HEK293 (cell line): ENCODE measurements at regions not wholly inside any gene's neighbourhood (a gene's known extent, or its start where the extent isn't known, plus 50 kb on each side); places are given as distances from the start of the nearest gene placed in this dataset.

ENCODE experiments used
- CTCF ChIA-PET: fragments of 350-600 bp; formaldehyde crosslinking; extraction: SDS; loops from one replicate; lab custom pipeline; 2021; ENCODE audit warnings: antibody characterized with exemption; lab: Yijun Ruan, JAX
- POLR2A ChIA-PET: fragments of 300-600 bp; formaldehyde crosslinking; extraction: SDS; loops from one replicate; lab custom pipeline; 2020; ENCODE audit warnings: antibody characterized with exemption, inconsistent platforms; lab: Yijun Ruan, JAX
- H3K27ac ChIP-seq: fragments of 200-500 bp; sonication (Bioruptor generic); 2 replicates; pipeline ENCODE4 v1.5.1; 2014; ENCODE audit warnings: low read depth, low read length, control low read depth, inconsistent platforms; ENCODE audit errors: extremely low read depth
- H3K36me3 ChIP-seq, 2 experiments: fragments of 200-500 bp in 1 of 2; sonication (Bioruptor generic) in 1 of 2; 1 replicate in 1 of 2; 2 replicates in 1 of 2; pipeline ENCODE4 v1.5.1; 2014 to 2017; ENCODE audit warnings: inconsistent platforms in 2 of 2, low read length in 2 of 2; ENCODE audit not compliant: control insufficient read depth in 2 of 2, insufficient read depth in 1 of 2
- H3K4me1 ChIP-seq: fragments of 200-500 bp; sonication (Bioruptor generic); 2 replicates; pipeline ENCODE4 v1.5.1; 2014; ENCODE audit warnings: mild to moderate bottlenecking, low read length, inconsistent platforms; ENCODE audit not compliant: control insufficient read depth, insufficient read depth
- H3K4me3 ChIP-seq: 2 replicates; pipeline ENCODE4 v1.5.1; 2011; ENCODE audit warnings: low read depth, mild to moderate bottlenecking, control low read depth, low read length, moderate library complexity
- H3K9me3 ChIP-seq: fragments of 200-500 bp; sonication (Bioruptor generic); 2 replicates; pipeline ENCODE4 v1.5.1; 2014; ENCODE audit warnings: low read depth, low read length, inconsistent platforms; ENCODE audit not compliant: control insufficient read depth, insufficient read depth
- BCL11A ChIP-seq: fragments of 450-650 bp; formaldehyde crosslinking; IDR thresholded peaks from 2 replicates; pipeline ENCODE4 v1.5.1; 2016; ENCODE audit warnings: low read depth, missing biosample characterization, missing genetic modification characterization
- BCL11B ChIP-seq: fragments of 450-650 bp; formaldehyde crosslinking; IDR thresholded peaks from 2 replicates; pipeline ENCODE4 v1.5.1; 2016; ENCODE audit warnings: low read depth, missing biosample characterization, missing genetic modification characterization
- GLI2 ChIP-seq: fragments of 450-650 bp; formaldehyde crosslinking; IDR thresholded peaks from 2 replicates; pipeline ENCODE4; 2017; ENCODE audit warnings: missing biosample characterization, missing genetic modification characterization, low read depth, borderline replicate concordance
- KLF9 ChIP-seq: fragments of 450-650 bp; formaldehyde crosslinking; IDR thresholded peaks from 2 replicates; pipeline ENCODE4 v1.5.1; 2016; ENCODE audit warnings: missing biosample characterization, missing genetic modification characterization, low read depth
- SCRT2 ChIP-seq: fragments of 450-650 bp; formaldehyde crosslinking; IDR thresholded peaks from 2 replicates; pipeline ENCODE4 v1.5.1; 2016; ENCODE audit warnings: missing biosample characterization, missing genetic modification characterization
- ZBTB1 ChIP-seq: fragments of 450-650 bp; formaldehyde crosslinking; IDR thresholded peaks from 2 replicates; pipeline ENCODE4 v1.5.1; 2016; ENCODE audit warnings: missing biosample characterization, missing genetic modification characterization
- ZBTB20 ChIP-seq: fragments of 450-650 bp; formaldehyde crosslinking; IDR thresholded peaks from 2 replicates; pipeline ENCODE4 v1.5.1; 2016; ENCODE audit warnings: missing biosample characterization, missing genetic modification characterization
- ZIC2 ChIP-seq: fragments of 450-650 bp; formaldehyde crosslinking; IDR thresholded peaks from 2 replicates; pipeline ENCODE4 v1.5.1; 2016; ENCODE audit warnings: missing biosample characterization, missing genetic modification characterization
- ZNF148 ChIP-seq: fragments of 450-650 bp; formaldehyde crosslinking; IDR thresholded peaks from 2 replicates; pipeline ENCODE4 v1.5.0; 2017; ENCODE audit warnings: missing biosample characterization, missing genetic modification characterization, borderline replicate concordance
- ZNF157 ChIP-seq: fragments of 450-650 bp; formaldehyde crosslinking; IDR thresholded peaks from 2 replicates; pipeline ENCODE4 v1.5.1; 2016; ENCODE audit warnings: missing biosample characterization, missing genetic modification characterization
- ZNF169 ChIP-seq: fragments of 450-650 bp; formaldehyde crosslinking; IDR thresholded peaks from 2 replicates; pipeline ENCODE4 v1.5.1; 2016; ENCODE audit warnings: missing biosample characterization, missing genetic modification characterization
- ZNF211 ChIP-seq: fragments of 450-650 bp; formaldehyde crosslinking; IDR thresholded peaks from 2 replicates; pipeline ENCODE4 v1.5.1; 2016; ENCODE audit warnings: low read depth, missing biosample characterization, missing genetic modification characterization
- ZNF239 ChIP-seq: fragments of 450-650 bp; formaldehyde crosslinking; IDR thresholded peaks from 2 replicates; pipeline ENCODE4 v1.5.1; 2016; ENCODE audit warnings: missing biosample characterization, missing genetic modification characterization
- ZNF24 ChIP-seq: fragments of 450-650 bp; formaldehyde crosslinking; IDR thresholded peaks from 2 replicates; pipeline ENCODE4 v1.5.1; 2016; ENCODE audit warnings: missing biosample characterization, missing genetic modification characterization
- ZNF266 ChIP-seq: fragments of 450-650 bp; formaldehyde crosslinking; IDR thresholded peaks from 2 replicates; pipeline ENCODE4 v1.5.1; 2016; ENCODE audit warnings: missing biosample characterization, missing genetic modification characterization, low read depth
- ZNF292 ChIP-seq: fragments of 450-650 bp; formaldehyde crosslinking; IDR thresholded peaks from 2 replicates; pipeline ENCODE4 v1.5.1; 2016; ENCODE audit warnings: low read depth, missing biosample characterization, missing genetic modification characterization, borderline replicate concordance
- ZNF37A ChIP-seq: fragments of 450-650 bp; IDR thresholded peaks from 2 replicates; pipeline ENCODE4 v1.5.1; 2018; ENCODE audit warnings: missing biosample characterization, missing genetic modification characterization
- ZNF416 ChIP-seq: fragments of 450-650 bp; formaldehyde crosslinking; IDR thresholded peaks from 2 replicates; pipeline ENCODE4 v1.5.1; 2016; ENCODE audit warnings: missing biosample characterization, missing genetic modification characterization
- ZNF555 ChIP-seq: fragments of 450-650 bp; formaldehyde crosslinking; conservative IDR thresholded peaks from 2 replicates; pipeline ENCODE4 v1.5.1; 2017; ENCODE audit warnings: missing biosample characterization, mild to moderate bottlenecking, missing genetic modification characterization, inconsistent platforms
- ZNF571 ChIP-seq: fragments of 450-650 bp; formaldehyde crosslinking; IDR thresholded peaks from 2 replicates; pipeline ENCODE4 v1.5.0; 2017; ENCODE audit warnings: missing biosample characterization, missing genetic modification characterization
- ZNF600 ChIP-seq: fragments of 450-650 bp; formaldehyde crosslinking; IDR thresholded peaks from 2 replicates; pipeline ENCODE4 v1.5.1; 2016; ENCODE audit warnings: missing biosample characterization, missing genetic modification characterization
- ZNF639 ChIP-seq: fragments of 450-650 bp; formaldehyde crosslinking; IDR thresholded peaks from 2 replicates; pipeline ENCODE4 v1.5.1; 2016; ENCODE audit warnings: missing biosample characterization, missing genetic modification characterization
- TF ChIP-seq, protein P1 (sequence below): fragments of 450-650 bp; formaldehyde crosslinking; IDR thresholded peaks from 2 replicates; pipeline ENCODE4 v1.5.1; 2016; ENCODE audit warnings: missing biosample characterization, missing genetic modification characterization
- TF ChIP-seq, protein P2 (sequence below): sonication (generic); formaldehyde crosslinking; IDR thresholded peaks from 2 replicates; pipeline ENCODE4 v1.8.1; 2022; ENCODE audit warnings: mild to moderate bottlenecking, moderate library complexity, missing genetic modification reagents

- TF ChIP-seq ZNF292 (tag by site-specific recombination): no peak
- no peak for TF ChIP-seq SCRT2 (tag by site-specific recombination)
- no peak for TF ChIP-seq ZNF211 (tag by site-specific recombination)
- TF ChIP-seq, protein P1, sequence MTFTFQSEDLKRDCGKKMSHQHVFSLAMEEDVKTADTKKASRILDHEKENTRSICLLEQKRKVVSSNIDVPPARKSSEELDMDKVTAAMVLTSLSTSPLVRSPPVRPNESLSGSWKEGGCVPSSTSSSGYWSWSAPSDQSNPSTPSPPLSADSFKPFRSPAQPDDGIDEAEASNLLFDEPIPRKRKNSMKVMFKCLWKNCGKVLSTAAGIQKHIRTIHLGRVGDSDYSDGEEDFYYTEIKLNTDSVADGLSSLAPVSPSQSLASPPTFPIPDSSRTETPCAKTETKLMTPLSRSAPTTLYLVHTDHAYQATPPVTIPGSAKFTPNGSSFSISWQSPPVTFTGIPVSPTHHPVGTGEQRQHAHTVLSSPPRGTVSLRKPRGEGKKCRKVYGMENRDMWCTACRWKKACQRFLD (tag by site-specific recombination): no peak
- TF ChIP-seq ZNF169 (tag by site-specific recombination): no peak
Observed at GRCh38 chr9:100661668-100662067, 83.8 kb downstream of the CAVIN4 start (continued).

DNA sequence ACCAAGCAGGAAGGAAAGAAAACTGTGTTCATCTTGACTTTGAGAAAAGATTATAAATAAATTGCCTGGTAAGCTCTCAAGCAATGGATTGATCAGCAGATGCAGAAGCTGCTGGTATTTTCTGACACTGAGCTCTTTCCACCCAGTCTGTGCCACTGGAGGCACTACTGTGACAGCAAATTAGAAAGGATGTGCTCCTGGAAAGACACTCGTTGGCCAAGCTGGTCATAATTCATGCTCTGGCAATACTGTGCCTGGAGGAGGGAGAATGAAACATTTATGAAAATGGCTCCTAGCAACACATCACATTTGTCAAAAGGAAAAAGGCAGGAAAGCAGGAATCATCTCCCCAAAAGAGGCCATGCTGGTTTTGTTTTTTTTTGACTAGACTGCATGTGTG, 84.2 kb downstream of the CAVIN4 start:
- H3K36me3 ChIP-seq: no peaks in the 10 kb centered on the region
- TF ChIP-seq BCL11A (no peak), BCL11B (tag by site-specific recombination) (no peak), ZNF157 (tag by site-specific recombination) (no peak), ZNF600 (tag by site-specific recombination) (no peak), ZNF571 (tag by site-specific recombination) (no peak), ZNF555 (tag by site-specific recombination) (no peak), ZBTB20 (tag by site-specific recombination) (no peak), ZNF416 (tag by site-specific recombination) (no peak), ZNF266 (no peak), ZBTB1 (tag by site-specific recombination) (no peak), ZNF239 (no peak), KLF9 (tag by site-specific recombination) (no peak), ZNF37A (tag by site-specific recombination) (no peak), GLI2 (no peak), ZNF148 (tag by site-specific recombination) (no peak), ZNF24 (tag by site-specific recombination) (no peak), ZNF639 (tag by site-specific recombination) (no peak), ZIC2 (no peak)
- TF ChIP-seq, protein P2, sequence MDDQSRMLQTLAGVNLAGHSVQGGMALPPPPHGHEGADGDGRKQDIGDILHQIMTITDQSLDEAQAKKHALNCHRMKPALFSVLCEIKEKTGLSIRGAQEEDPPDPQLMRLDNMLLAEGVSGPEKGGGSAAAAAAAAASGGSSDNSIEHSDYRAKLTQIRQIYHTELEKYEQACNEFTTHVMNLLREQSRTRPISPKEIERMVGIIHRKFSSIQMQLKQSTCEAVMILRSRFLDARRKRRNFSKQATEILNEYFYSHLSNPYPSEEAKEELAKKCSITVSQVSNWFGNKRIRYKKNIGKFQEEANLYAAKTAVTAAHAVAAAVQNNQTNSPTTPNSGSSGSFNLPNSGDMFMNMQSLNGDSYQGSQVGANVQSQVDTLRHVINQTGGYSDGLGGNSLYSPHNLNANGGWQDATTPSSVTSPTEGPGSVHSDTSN (CRISPR knock-in tag): no peak
- no peaks in the 10 kb centered on the region for H3K4me1 ChIP-seq
- POLR2A ChIA-PET: no interaction called here
- H3K27ac ChIP-seq: no peak overlapping the region
- CTCF ChIA-PET: interaction anchor here (0.5 kb wide), 1 partner anchor 411 kb away, joined by 3 read pairs; no protein-coding TSS in a partner anchor
- no peaks in the 10 kb centered on the region for H3K9me3 ChIP-seq
- no peak overlapping the region for H3K4me3 ChIP-seq
